Mesenchymal stem cell (in vitro differentiated cells and primary cell): ENCODE measurements at regions not wholly inside any gene's neighbourhood (a gene's known extent, or its start where the extent isn't known, plus 50 kb on each side); places are given as distances from the start of the nearest gene placed in this dataset.

ENCODE experiments used
- DNase-seq: peaks from one replicate; pipeline ENCODE4 v3.0.0-alpha.2; 2013
- H2AFZ ChIP-seq: one replicate; pipeline ENCODE4 v1.6.1; 2013; ENCODE audit warnings: low read depth, mild to moderate bottlenecking, control low read depth, inconsistent platforms, low read length, moderate library complexity
- H2AK5ac ChIP-seq: 2 replicates; pipeline ENCODE4 v1.6.1; 2013; ENCODE audit warnings: low read length, moderate library complexity, mild to moderate bottlenecking, inconsistent platforms; ENCODE audit not compliant: severe bottlenecking
- H2BK120ac ChIP-seq: one replicate; pipeline ENCODE4 v1.6.1; 2013; ENCODE audit warnings: low read depth, mild to moderate bottlenecking, inconsistent platforms, low read length, moderate library complexity
- H2BK12ac ChIP-seq, 2 experiments: one replicate each; pipeline ENCODE4 v1.6.1; 2013; ENCODE audit warnings: inconsistent platforms in 2 of 2, low read length in 2 of 2, mild to moderate bottlenecking in 2 of 2, moderate library complexity in 2 of 2, control low read depth in 1 of 2
- H2BK15ac ChIP-seq: one replicate; pipeline ENCODE4 v1.6.1; 2013; ENCODE audit warnings: mild to moderate bottlenecking, low read depth, inconsistent platforms; ENCODE audit not compliant: poor library complexity, severe bottlenecking
- H2BK5ac ChIP-seq: 2 replicates; pipeline ENCODE4 v1.6.1; 2013; ENCODE audit warnings: low read depth, mild to moderate bottlenecking, low read length, control low read depth, inconsistent platforms; ENCODE audit not compliant: poor library complexity, severe bottlenecking
- H3K14ac ChIP-seq, 2 experiments: one replicate each; pipeline ENCODE4 v1.6.1; 2013; ENCODE audit warnings: inconsistent platforms in 2 of 2, low read length in 2 of 2, control low read depth in 1 of 2, mild to moderate bottlenecking in 1 of 2, moderate library complexity in 1 of 2
- H3K18ac ChIP-seq, 2 experiments: one replicate each; pipeline ENCODE4 v1.6.1; 2013; ENCODE audit warnings: inconsistent platforms in 2 of 2, low read length in 2 of 2, control low read depth in 1 of 2, low read depth in 1 of 2, mild to moderate bottlenecking in 1 of 2
- H3K23ac ChIP-seq, 2 experiments: one replicate each; pipeline ENCODE4 v1.6.1; 2013; ENCODE audit warnings: inconsistent platforms in 2 of 2, low read length in 2 of 2, mild to moderate bottlenecking in 2 of 2, moderate library complexity in 2 of 2, control low read depth in 1 of 2
- H3K27ac ChIP-seq: 2 replicates; pipeline ENCODE4 v1.5.1; 2013; ENCODE audit warnings: mild to moderate bottlenecking, moderate library complexity, low read length, control low read depth, inconsistent platforms; ENCODE audit not compliant: poor library complexity, severe bottlenecking
- H3K27me3 ChIP-seq, 2 experiments: 2 replicates each; pipeline versions ENCODE4 v1.6.1 to v1.7.0; 2013; ENCODE audit warnings: low read length in 2 of 2, mild to moderate bottlenecking in 2 of 2, moderate library complexity in 2 of 2, control low read depth in 1 of 2, inconsistent platforms in 1 of 2; ENCODE audit not compliant: control insufficient read depth in 1 of 2, insufficient read depth in 1 of 2
- H3K36me3 ChIP-seq, 2 experiments: 2 replicates each; pipeline versions ENCODE4 v1.6.1 to v1.7.0; 2013; ENCODE audit warnings: low read length in 2 of 2, control low read depth in 1 of 2, inconsistent platforms in 1 of 2, low read depth in 1 of 2, mild to moderate bottlenecking in 1 of 2; ENCODE audit not compliant: insufficient read depth in 2 of 2, control insufficient read depth in 1 of 2
- H3K4ac ChIP-seq, 2 experiments: one replicate each; pipeline ENCODE4 v1.6.1; 2013; ENCODE audit warnings: inconsistent platforms in 2 of 2, low read length in 2 of 2, mild to moderate bottlenecking in 2 of 2, moderate library complexity in 2 of 2, control low read depth in 1 of 2, low read depth in 1 of 2
- H3K4me1 ChIP-seq: 2 replicates; pipeline ENCODE4 v1.6.1; 2013; ENCODE audit warnings: low read depth, low read length, control low read depth; ENCODE audit not compliant: control insufficient read depth, insufficient read depth
- H3K4me2 ChIP-seq: 2 replicates; pipeline ENCODE4 v1.6.1; 2013; ENCODE audit warnings: low read length, mild to moderate bottlenecking, inconsistent platforms; ENCODE audit not compliant: poor library complexity, severe bottlenecking
- H3K4me3 ChIP-seq, 2 experiments: 2 replicates each; pipeline versions ENCODE4 v1.5.1 to v1.7.0; 2013; ENCODE audit warnings: low read length in 2 of 2, mild to moderate bottlenecking in 2 of 2, control low read depth in 1 of 2, low read depth in 1 of 2; ENCODE audit not compliant: insufficient read depth in 1 of 2
- H3K79me1 ChIP-seq: replicated peaks from 2 replicates; pipeline ENCODE4 v1.6.1; 2013; ENCODE audit warnings: mild to moderate bottlenecking, control low read depth, low read length, inconsistent platforms; ENCODE audit not compliant: poor library complexity, severe bottlenecking
- H3K9ac ChIP-seq: 2 replicates; pipeline ENCODE4 v1.7.0; 2013; ENCODE audit warnings: mild to moderate bottlenecking, low read length, moderate library complexity
- H3K9me3 ChIP-seq: 2 replicates; pipeline ENCODE4 v1.7.0; 2013; ENCODE audit warnings: mild to moderate bottlenecking, low read length; ENCODE audit not compliant: control insufficient read depth
- H4K8ac ChIP-seq: one replicate; pipeline ENCODE4 v1.6.1; 2013; ENCODE audit warnings: inconsistent platforms, mild to moderate bottlenecking, low read length, moderate library complexity
- H4K91ac ChIP-seq: one replicate; pipeline ENCODE4 v1.6.1; 2013; ENCODE audit warnings: mild to moderate bottlenecking, low read length, inconsistent platforms
- WGBS: methylation state at CpG from one replicate; pipeline ENCODE4 v1.1.7; 2013; ENCODE audit warnings: mixed read lengths; 5-methylcytosine and 5-hydroxymethylcytosine counted together

GRCh38 chr1:189921613-189922012 lies 556.1 kb downstream of the BRINP3 start:
- no peak overlapping the region for H2BK120ac ChIP-seq
- H2BK15ac ChIP-seq: no peak overlapping the region
- no peak overlapping the region for H3K4me2 ChIP-seq
- H3K4ac ChIP-seq: no peak overlapping the region
- no peak overlapping the region for H2BK12ac ChIP-seq
- peaks cover 40% of the 10 kb centered on the region for H3K9me3 ChIP-seq
- H3K4me3 ChIP-seq: no peak overlapping the region
- H3K36me3 ChIP-seq: no peaks in the 10 kb centered on the region
- H2AFZ ChIP-seq: no peak overlapping the region
- no peak overlapping the region for H4K8ac ChIP-seq
- H4K91ac ChIP-seq: no peak overlapping the region
- H3K79me1 ChIP-seq: no peaks in the 10 kb centered on the region
- no peak overlapping the region for H3K27ac ChIP-seq
- no peak overlapping the region for H3K14ac ChIP-seq
- no peaks in the 10 kb centered on the region for H3K27me3 ChIP-seq
- no peak overlapping the region for H3K18ac ChIP-seq
- WGBS: 97% methylated on average over 2 of the region's 2 CpGs
- H3K4me1 ChIP-seq: no peaks in the 10 kb centered on the region
- H3K23ac ChIP-seq: no peak overlapping the region
- H3K9ac ChIP-seq: no peak overlapping the region
- H2AK5ac ChIP-seq: no peak overlapping the region
- no peak overlapping the region for H2BK5ac ChIP-seq
- no peak for DNase-seq

- H2BK120ac ChIP-seq: no peak overlapping the region
- H2BK12ac ChIP-seq: no peak overlapping the region
- H3K23ac ChIP-seq: no peak overlapping the region
- peaks cover 23% of the 10 kb centered on the region for H3K9me3 ChIP-seq
- no peak overlapping the region for H3K4ac ChIP-seq
- H4K91ac ChIP-seq: no peak overlapping the region
- no peaks in the 10 kb centered on the region for H3K27me3 ChIP-seq
- H3K9ac ChIP-seq: no peak overlapping the region
- H3K18ac ChIP-seq: no peak overlapping the region
- no peak overlapping the region for H3K27ac ChIP-seq
- no peak overlapping the region for H2BK5ac ChIP-seq
- H3K79me1 ChIP-seq: no peaks in the 10 kb centered on the region
- H3K4me3 ChIP-seq: no peak overlapping the region
- no peaks in the 10 kb centered on the region for H3K4me1 ChIP-seq
- H2BK15ac ChIP-seq: no peak overlapping the region
- no peak overlapping the region for H2AFZ ChIP-seq
- no peak overlapping the region for H4K8ac ChIP-seq
- DNase-seq: no peak
- no peak overlapping the region for H2AK5ac ChIP-seq
- no peaks in the 10 kb centered on the region for H3K36me3 ChIP-seq
- 36% methylated on average over 2 of the region's 2 CpGs for WGBS
- no peak overlapping the region for H3K14ac ChIP-seq
- no peak overlapping the region for H3K4me2 ChIP-seq
Measured at GRCh38 chr1:189927641-189928040, 550.0 kb downstream of the BRINP3 start.

DNA sequence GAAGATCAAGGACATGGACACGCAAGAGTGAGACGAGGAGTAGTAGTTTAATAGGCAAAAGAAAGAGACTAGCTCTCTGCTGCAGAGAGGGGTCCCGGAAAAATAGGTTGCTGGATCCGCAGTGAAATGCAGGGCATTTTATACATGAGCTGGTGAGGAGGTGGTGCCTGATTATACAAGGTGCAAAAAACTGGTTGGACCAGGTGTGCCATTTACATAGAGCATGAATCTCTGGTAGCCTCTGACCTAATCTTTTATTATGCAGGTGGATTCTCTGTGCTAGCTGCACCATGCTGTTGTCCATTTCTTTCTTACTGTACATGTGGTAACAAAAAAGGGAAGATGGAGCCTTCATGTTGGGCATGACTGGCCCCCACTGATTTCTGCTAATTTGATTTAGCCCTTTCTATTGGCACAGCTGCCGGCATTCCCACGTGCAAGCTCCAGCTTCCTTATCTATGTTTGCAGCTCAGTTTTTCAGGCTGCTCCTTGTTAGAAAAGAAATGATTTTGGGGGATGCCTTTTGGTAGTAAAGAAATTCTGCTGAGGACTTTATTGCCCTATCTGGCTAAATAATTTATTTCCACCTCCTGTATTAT lies 548.1 kb downstream of the BRINP3 start:
- no peak overlapping the region for H2BK12ac ChIP-seq
- H3K23ac ChIP-seq: no peak overlapping the region
- no peak overlapping the region for H2AK5ac ChIP-seq
- H4K91ac ChIP-seq: no peak overlapping the region
- no peak overlapping the region for H2AFZ ChIP-seq
- H3K27ac ChIP-seq: no peak overlapping the region
- H3K4me2 ChIP-seq: no peak overlapping the region
- no peak overlapping the region for H3K4ac ChIP-seq
- no peak overlapping the region for H4K8ac ChIP-seq
- no peaks in the 10 kb centered on the region for H3K4me1 ChIP-seq
- DNase-seq: no peak
- no peak overlapping the region for H2BK5ac ChIP-seq
- no peak overlapping the region for H2BK15ac ChIP-seq
- H3K9ac ChIP-seq: no peak overlapping the region
- no peak overlapping the region for H3K18ac ChIP-seq
- H3K9me3 ChIP-seq: peaks cover 19% of the 10 kb centered on the region
- no peak overlapping the region for H2BK120ac ChIP-seq
- H3K4me3 ChIP-seq: no peak overlapping the region
- no peaks in the 10 kb centered on the region for H3K27me3 ChIP-seq
- no peaks in the 10 kb centered on the region for H3K79me1 ChIP-seq
- WGBS: 81% methylated on average over 6 of the region's 6 CpGs
- no peak overlapping the region for H3K14ac ChIP-seq
- no peaks in the 10 kb centered on the region for H3K36me3 ChIP-seq

GRCh38 chr1:189936861-189937260 lies 540.8 kb downstream of the BRINP3 start:
- H2AFZ ChIP-seq: no peak overlapping the region
- no peak overlapping the region for H2BK12ac ChIP-seq
- H2AK5ac ChIP-seq: no peak overlapping the region
- H3K27ac ChIP-seq: no peak overlapping the region
- H2BK15ac ChIP-seq: no peak overlapping the region
- no peak overlapping the region for H3K9ac ChIP-seq
- no peak overlapping the region for H3K14ac ChIP-seq
- no peak overlapping the region for H3K23ac ChIP-seq
- no peak overlapping the region for H2BK5ac ChIP-seq
- no peaks in the 10 kb centered on the region for H3K36me3 ChIP-seq
- H3K79me1 ChIP-seq: no peaks in the 10 kb centered on the region
- H3K4me2 ChIP-seq: no peak overlapping the region
- no peak overlapping the region for H2BK120ac ChIP-seq
- no peak overlapping the region for H4K91ac ChIP-seq
- H3K27me3 ChIP-seq: no peaks in the 10 kb centered on the region
- WGBS: no CpG with 5 or more reads among the region's 2 CpGs
- DNase-seq: no peak
- H3K4me1 ChIP-seq: no peaks in the 10 kb centered on the region
- no peak overlapping the region for H3K4ac ChIP-seq
- no peak overlapping the region for H4K8ac ChIP-seq
- H3K4me3 ChIP-seq: no peak overlapping the region
- no peak overlapping the region for H3K18ac ChIP-seq
- peaks cover 10% of the 10 kb centered on the region for H3K9me3 ChIP-seq
